ENCODE measurements at regions not wholly inside any gene's neighbourhood (a gene's known extent, or its start where the extent isn't known, plus 50 kb on each side); places are given as distances from the start of the nearest gene placed in this dataset.

DNA sequence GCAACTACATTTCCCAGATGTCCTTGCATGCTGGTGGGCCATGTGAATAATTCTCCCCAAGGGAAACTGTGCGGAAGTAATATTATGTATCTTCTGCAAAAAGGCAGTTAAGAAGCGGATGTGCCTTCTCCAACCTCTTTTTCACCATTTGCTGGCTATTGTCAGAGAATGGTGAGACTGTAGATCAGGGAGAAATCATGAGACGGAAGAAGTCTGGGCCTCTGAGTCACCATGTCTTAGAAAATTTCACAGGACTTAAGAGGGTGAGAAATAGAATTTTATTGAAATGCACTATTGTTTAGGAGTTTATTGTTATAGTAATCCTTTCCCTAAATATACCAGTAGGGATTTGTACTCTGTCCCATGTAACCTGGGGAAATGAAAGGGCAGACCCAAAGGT, 298.7 kb upstream of the ZC3H12C start:
- no peak for DNase-seq (ENCODE audit: low read depth in 2 of 2, low spot score in 1 of 2)

DNA sequence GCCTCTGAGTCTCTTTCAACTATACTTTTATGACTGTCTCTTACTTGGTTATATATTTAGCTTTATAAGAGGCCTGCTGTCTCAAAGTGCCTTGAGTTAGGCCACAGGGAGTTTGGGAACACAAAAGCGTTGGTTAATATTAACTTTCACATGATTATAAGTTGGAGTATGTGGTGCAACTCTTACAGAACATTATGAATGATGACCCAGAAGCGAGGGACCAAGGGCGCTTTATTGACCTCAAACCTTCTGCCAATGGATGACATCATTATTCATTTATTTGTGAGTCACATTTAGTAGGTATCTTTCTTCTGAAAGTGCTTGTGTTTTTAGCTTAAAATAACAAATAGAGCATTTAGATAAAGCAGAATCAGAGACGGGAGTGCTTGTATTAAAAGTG, 298.0 kb upstream of the ZC3H12C start:
- DNase-seq (ENCODE audit: low read depth in 2 of 2, low spot score in 1 of 2) = no peak

DNA sequence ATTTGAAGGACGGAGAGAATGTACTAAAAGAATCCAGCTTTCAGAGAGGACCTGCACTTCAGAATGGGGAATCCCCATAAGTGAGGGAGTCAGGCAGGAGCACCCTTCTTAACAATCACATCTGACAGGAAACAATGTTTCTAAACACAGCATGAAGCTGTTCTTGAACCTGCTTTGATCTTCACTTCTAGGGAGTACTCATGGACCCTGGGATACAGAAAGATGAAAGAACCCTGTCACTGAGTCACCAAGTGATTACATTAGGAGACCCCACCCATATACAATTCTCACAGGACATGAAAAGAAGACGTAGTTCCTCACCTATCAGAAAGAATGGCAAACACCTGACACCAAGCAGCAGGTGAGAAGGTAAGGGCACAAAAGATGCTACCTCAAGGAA, 296.9 kb upstream of the ZC3H12C start:
- no peak for DNase-seq (ENCODE audit: low read depth in 2 of 2, low spot score in 1 of 2)

DNA sequence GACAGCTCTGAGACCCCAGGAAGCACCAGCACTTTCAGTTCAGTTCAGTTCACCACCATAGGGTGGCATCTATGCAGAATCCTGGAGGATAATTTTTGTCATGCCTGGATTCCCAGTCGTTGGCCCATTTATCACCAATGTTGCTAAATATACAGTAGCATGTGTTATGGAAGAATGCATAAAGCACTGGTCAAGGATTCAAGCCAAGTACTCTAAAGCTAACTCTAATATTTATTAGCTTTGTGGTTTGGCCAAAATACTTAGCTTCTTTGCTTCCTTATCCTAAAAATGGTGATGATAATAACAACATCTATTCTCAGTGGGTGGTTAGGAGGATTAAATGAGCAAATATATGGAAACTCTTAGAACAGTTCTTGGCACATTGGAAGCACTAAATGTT, 294.7 kb upstream of the ZC3H12C start:
- DNase-seq (ENCODE audit: low read depth in 2 of 2, low spot score in 1 of 2) = no peak

GRCh38 chr11:109799604-109800003, 293.6 kb upstream of the ZC3H12C start:
- no peak for DNase-seq (ENCODE audit: low read depth in 2 of 2, low spot score in 1 of 2)

GRCh38 chr11:109804911-109805310, 288.3 kb upstream of the ZC3H12C start:
- DNase-seq (ENCODE audit: low read depth in 2 of 2, low spot score in 1 of 2) = no peak

- no peak for DNase-seq (ENCODE audit: low read depth in 2 of 2, low spot score in 1 of 2)
These were observed 287.0 kb upstream of the ZC3H12C start for GRCh38 chr11:109806205-109806604.

GRCh38 chr11:109808569-109808968, 284.6 kb upstream of the ZC3H12C start:
- no peak for DNase-seq (ENCODE audit: low read depth in 2 of 2, low spot score in 1 of 2)

- no peak for DNase-seq (ENCODE audit: low read depth in 2 of 2, low spot score in 1 of 2)
These were observed 278.4 kb upstream of the ZC3H12C start for GRCh38 chr11:109814824-109815223.

DNA sequence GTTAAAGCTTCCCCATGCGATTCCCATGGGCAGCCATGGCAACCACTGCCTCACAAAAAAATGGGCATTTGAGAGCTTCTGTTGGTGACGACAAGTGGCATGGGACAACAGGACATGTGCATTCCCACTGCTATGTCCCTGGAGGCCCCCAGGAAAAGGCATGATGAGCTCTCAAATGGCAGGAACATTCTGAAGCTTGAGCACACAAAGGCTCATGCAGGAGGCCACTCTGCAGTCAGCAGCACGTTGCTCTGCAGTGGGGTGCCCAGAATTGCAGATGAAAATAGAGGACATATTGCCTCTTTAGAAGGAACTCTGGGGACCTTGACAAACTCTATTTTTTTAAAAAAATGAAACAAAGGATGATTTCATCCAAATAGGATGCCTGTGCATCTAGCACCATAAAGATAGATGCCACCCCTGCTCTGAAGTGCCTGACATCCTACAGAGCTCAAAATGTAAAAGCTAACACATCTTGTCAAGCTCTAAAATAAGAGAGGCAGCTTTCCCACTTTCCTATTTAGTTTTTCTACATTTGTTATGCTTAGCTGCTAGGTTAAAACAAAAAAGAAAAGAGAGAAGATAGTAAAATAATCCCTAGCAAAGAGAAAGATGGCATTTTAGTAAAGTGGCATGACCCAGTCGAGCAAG, 277.6 kb upstream of the ZC3H12C start:
- DNase-seq (ENCODE audit: low read depth in 2 of 2, low spot score in 1 of 2) = no peak

DNA sequence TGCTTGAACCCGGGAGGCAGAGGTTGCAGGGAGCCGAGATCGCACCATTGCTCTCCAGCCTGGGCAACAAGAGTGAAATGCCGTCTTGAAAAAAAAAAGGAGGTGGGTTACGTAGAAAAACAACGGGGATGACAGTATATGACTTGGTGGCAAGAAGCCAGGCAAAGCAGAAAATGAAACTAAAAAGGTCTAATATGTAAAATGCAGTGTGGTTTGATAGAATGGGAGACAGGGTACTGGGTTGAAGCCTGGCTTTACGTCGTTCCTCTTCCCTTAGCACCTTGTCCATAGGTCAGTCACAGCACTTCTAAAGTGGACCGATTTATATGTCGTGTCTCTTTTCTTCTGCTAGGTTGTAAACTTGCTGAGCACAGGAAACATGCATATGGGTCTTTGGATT, 274.9 kb upstream of the ZC3H12C start:
- no peak for DNase-seq (ENCODE audit: low read depth in 2 of 2, low spot score in 1 of 2)

GRCh38 chr11:109819410-109819809, 273.8 kb upstream of the ZC3H12C start:
- DNase-seq (ENCODE audit: low read depth in 2 of 2, low spot score in 1 of 2) = no peak

- DNase-seq (ENCODE audit: low read depth in 2 of 2, low spot score in 1 of 2) = no peak
These were observed 271.7 kb upstream of the ZC3H12C start for GRCh38 chr11:109821511-109821910.

DNA sequence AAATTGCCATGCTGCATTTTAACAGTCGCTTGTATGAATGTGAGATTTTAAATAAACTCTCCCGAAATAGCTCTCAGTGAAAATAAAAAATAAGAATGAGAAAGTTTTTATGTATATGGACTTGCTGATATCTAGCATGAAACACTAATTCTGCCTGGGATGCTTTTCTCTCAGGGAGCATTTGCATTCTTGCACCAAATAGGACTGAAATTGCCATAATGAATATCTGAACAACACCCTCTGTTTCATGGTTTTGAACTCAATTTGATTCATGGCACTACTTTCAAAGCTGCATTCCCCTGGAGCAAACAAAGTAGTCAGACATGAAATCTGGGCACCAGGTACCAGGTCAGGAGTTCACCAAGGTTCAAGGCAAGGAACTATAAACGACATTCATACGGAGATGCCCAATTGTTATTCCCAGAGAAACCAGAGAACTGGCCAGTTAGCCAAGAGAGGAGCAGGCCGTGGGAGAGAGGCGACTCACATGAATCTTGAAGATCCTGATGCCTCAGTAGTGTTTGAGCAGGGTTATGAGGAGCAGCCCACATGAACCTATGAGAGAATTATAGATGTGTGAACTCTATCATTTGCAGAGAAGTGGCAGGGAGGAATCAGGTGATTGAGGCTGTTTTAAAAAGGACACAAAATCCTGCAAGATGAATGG, 270.6 kb upstream of the ZC3H12C start:
- DNase-seq (ENCODE audit: low read depth in 2 of 2, low spot score in 1 of 2) = no peak

GRCh38 chr11:109828387-109828786, 264.8 kb upstream of the ZC3H12C start:
- no peak for DNase-seq (ENCODE audit: low read depth in 2 of 2, low spot score in 1 of 2)

- DNase-seq (ENCODE audit: low read depth in 2 of 2, low spot score in 1 of 2) = no peak
These were observed 255.2 kb upstream of the ZC3H12C start for GRCh38 chr11:109838026-109838425.

GRCh38 chr11:109845437-109845836, 247.8 kb upstream of the ZC3H12C start:
- DNase-seq (ENCODE audit: low read depth in 2 of 2, low spot score in 1 of 2) = no peak

GRCh38 chr11:109847621-109848020, 245.6 kb upstream of the ZC3H12C start:
- DNase-seq (ENCODE audit: low read depth in 2 of 2, low spot score in 1 of 2) = no peak

DNA sequence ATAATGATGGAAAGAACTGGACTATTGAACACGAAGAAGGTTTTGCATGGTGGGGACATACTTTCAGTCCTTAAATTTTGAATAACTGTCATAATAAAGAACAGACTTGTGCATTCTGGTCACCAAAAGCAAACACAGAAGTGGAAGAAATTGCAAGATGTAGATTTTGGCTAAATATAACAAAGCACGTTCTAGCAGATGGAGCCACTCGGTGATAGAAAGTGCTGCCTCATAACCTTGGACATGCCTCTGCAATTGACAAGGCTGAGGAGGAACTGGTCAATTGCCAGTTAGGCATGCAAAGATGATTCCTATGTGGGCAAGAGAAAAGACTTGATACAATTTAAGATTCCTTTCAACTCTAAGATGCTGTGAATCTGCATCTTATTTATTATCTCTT, 244.1 kb upstream of the ZC3H12C start:
- no peak for DNase-seq (ENCODE audit: low read depth in 2 of 2, low spot score in 1 of 2)

GRCh38 chr11:109849946-109850345, 243.2 kb upstream of the ZC3H12C start:
- no peak for DNase-seq (ENCODE audit: low read depth in 2 of 2, low spot score in 1 of 2)

GRCh38 chr11:109851780-109852390, 241.3 kb upstream of the ZC3H12C start:
- no peak for DNase-seq (ENCODE audit: low read depth in 2 of 2, low spot score in 1 of 2)

GRCh38 chr11:109853156-109853776, 239.9 kb upstream of the ZC3H12C start:
- DNase-seq (ENCODE audit: low read depth in 2 of 2, low spot score in 1 of 2) = no peak

Data from stimulated activated CD8-positive, alpha-beta memory T cell treated with anti-CD3 and anti-CD28 coated beads, Interleukin-4, amount 100 ng/mL, for 4 hours (primary cell).